Kidney capillary endothelial cell (primary cell): ENCODE measurements at regions not wholly inside any gene's neighbourhood (a gene's known extent, or its start where the extent isn't known, plus 50 kb on each side); places are given as distances from the start of the nearest gene placed in this dataset.

ENCODE experiments used
- DNase-seq: peaks from one replicate; pipeline ENCODE4 v3.0.0-alpha.2; 2018; ENCODE audit warnings: low spot score

DNA sequence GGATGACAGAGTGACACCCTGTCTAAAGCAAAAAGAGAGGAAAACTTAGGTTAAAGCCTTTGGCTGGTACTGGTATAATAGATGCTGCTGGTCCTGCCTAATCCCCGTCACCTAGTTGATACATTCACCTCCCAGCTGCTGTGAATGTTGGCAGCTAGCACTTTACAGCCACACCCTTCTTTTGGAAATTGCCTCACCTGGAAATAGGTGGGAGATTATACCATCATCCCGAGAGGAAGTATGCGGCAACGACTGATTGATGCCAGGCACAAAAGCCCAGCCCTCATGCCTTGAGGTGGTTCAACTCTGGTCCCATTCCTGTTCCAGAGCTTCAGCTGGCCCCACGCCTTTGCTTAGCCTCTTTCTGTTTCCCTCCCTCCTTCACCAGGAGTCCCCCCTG lies 53.2 kb upstream of the SIAH1 start:
- no peak for DNase-seq

DNA sequence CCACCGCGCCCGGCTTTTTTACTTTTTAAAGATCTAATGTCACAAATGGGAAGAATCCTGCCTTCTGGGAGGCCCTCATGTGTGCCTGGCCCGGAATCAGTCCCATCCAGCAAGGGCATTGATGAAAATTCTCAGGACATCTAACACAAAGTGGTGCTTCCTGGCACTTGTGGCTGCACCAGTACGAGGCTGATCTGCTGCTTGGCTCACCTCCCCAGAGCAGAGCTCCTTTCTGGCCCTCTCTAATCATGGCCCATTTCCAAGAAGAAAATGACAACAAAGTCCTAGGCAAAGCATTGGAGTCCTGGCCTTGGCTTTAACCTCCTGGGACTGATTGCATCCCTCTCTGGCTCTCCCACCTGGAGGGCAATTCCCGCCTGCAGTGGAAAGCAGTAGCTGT lies 50.7 kb upstream of the SIAH1 start:
- no peak for DNase-seq

DNA sequence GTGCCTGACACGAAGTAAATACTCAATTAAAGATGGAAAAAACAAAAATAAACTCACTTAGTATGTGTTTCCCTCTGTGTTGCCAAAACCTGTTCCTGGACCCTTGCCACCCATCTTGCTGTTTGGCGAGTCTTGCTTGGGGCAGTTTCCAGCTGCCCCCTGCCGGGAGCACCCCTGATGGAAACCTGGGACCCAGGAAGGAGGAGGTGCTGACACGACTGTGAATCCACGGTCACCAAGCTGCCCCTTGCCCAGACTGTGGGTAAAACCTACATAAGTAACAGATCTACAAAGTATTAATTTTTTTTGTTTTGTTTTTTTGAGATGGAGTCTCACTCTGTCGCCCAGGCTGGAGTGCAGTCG lies 50.1 kb upstream of the SIAH1 start:
- no peak for DNase-seq
